ENCODE measurements at regions not wholly inside any gene's neighbourhood (a gene's known extent, or its start where the extent isn't known, plus 50 kb on each side); places are given as distances from the start of the nearest gene placed in this dataset.
"Not testable (repeated sequence)": the region's sequence is repeated elsewhere in the genome, so short reads cannot be mapped to it uniquely, and the experiment has no call there.

DNA sequence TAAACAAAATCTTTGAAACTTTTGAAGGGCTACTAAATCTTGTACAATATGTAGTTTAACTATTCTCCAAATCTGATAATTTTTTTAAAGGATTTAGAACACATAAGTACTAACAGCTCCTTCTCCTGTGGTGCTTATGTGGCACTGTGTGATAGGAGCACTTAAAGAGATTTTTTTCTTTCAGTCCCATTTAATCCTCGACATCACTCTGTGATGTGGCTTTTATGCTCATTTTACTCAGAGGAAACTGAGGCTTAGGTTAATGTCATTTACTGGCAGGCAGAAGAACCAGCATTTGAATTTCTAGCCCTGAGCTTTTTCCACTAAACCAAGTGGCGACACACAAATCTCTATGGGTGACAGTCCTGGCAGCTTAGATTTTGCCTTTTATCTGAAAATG lies 92.4 kb downstream of the SAMD9 start:
- no peak for DNase-seq
- Histone ChIP-seq H3K79me2 (ENCODE audit: low read length) (no peaks in the 10 kb centered on the region), H3K27me3 (ENCODE audit: low read length) (no peaks in the 10 kb centered on the region), H3K9ac (ENCODE audit: low read length) (no peak overlapping the region), H2AFZ (ENCODE audit: low read length) (no peak overlapping the region), H3K9me3 (ENCODE audit: low read length) (no peaks in the 10 kb centered on the region), H3K4me2 (ENCODE audit: low read depth, low read length, poor library complexity, severe bottlenecking) (no peak overlapping the region), H3K4me1 (ENCODE audit: low read length) (no peaks in the 10 kb centered on the region), H3K9me2 (replicated peaks; ENCODE audit: insufficient read depth, low read length) (no peaks in the 10 kb centered on the region), H3K27ac (ENCODE audit: low read length) (no peak overlapping the region), H4K20me1 (ENCODE audit: insufficient read depth, low read depth, low read length) (no peaks in the 10 kb centered on the region), H3K36me3 (ENCODE audit: insufficient read depth, low read length) (no peaks in the 10 kb centered on the region), H3K4me3 (ENCODE audit: low read length) (no peak overlapping the region)

- not testable (repeated sequence) for H3K9ac ChIP-seq (ENCODE audit: low read length); H2AFZ ChIP-seq (ENCODE audit: low read length); H4K20me1 ChIP-seq (ENCODE audit: insufficient read depth, low read depth, low read length); H3K79me2 ChIP-seq (ENCODE audit: low read length); H3K9me3 ChIP-seq (ENCODE audit: low read length); H3K4me3 ChIP-seq (ENCODE audit: low read length); H3K36me3 ChIP-seq (ENCODE audit: insufficient read depth, low read length); H3K27me3 ChIP-seq (ENCODE audit: low read length); H3K27ac ChIP-seq (ENCODE audit: low read length); H3K4me2 ChIP-seq (ENCODE audit: low read depth, low read length, poor library complexity, severe bottlenecking); H3K4me1 ChIP-seq (ENCODE audit: low read length); DNase-seq; H3K9me2 ChIP-seq (replicated peaks; ENCODE audit: insufficient read depth, low read length)
These were observed 94.8 kb downstream of the SAMD9 start for GRCh38 chr7:93022931-93023478.

DNA sequence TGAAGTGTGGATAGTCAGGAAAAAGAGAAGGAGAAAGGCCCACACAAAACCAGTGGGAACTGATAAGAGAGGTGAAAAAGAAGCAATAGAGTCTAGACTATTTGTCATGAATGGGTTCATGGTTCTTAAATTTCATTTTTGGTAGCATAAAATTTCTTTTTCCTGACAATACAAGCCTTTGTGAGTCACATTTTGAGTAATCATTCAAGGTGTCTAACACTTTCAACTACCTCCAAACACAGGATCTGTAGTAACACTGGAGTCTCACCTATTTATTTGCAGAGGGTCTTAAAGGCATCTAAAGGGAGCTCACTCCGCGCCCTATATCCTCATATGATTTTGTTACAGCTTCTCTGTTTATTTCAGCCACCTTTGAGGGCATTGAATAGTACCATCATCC lies 96.0 kb downstream of the SAMD9 start:
- no peak overlapping the region for H3K27ac ChIP-seq (ENCODE audit: low read length)
- H3K79me2 ChIP-seq (ENCODE audit: low read length), result no peaks in the 10 kb centered on the region
- H3K27me3 ChIP-seq (ENCODE audit: low read length), result no peaks in the 10 kb centered on the region
- H3K9me3 ChIP-seq (ENCODE audit: low read length), result no peaks in the 10 kb centered on the region
- no peaks in the 10 kb centered on the region for H3K36me3 ChIP-seq (ENCODE audit: insufficient read depth, low read length)
- no peaks in the 10 kb centered on the region for H3K4me1 ChIP-seq (ENCODE audit: low read length)
- H3K9me2 ChIP-seq (replicated peaks; ENCODE audit: insufficient read depth, low read length), result no peaks in the 10 kb centered on the region
- H3K4me3 ChIP-seq (ENCODE audit: low read length), result no peak overlapping the region
- no peak overlapping the region for H3K9ac ChIP-seq (ENCODE audit: low read length)
- no peak overlapping the region for H2AFZ ChIP-seq (ENCODE audit: low read length)
- no peak for DNase-seq
- H3K4me2 ChIP-seq (ENCODE audit: low read depth, low read length, poor library complexity, severe bottlenecking), result no peak overlapping the region
- H4K20me1 ChIP-seq (ENCODE audit: insufficient read depth, low read depth, low read length), result no peaks in the 10 kb centered on the region

- H4K20me1 ChIP-seq (ENCODE audit: insufficient read depth, low read depth, low read length), result no peaks in the 10 kb centered on the region
- no peaks in the 10 kb centered on the region for H3K27me3 ChIP-seq (ENCODE audit: low read length)
- H3K27ac ChIP-seq (ENCODE audit: low read length), result no peak overlapping the region
- no peak overlapping the region for H3K4me2 ChIP-seq (ENCODE audit: low read depth, low read length, poor library complexity, severe bottlenecking)
- no peak overlapping the region for H2AFZ ChIP-seq (ENCODE audit: low read length)
- no peak overlapping the region for H3K4me3 ChIP-seq (ENCODE audit: low read length)
- H3K9me3 ChIP-seq (ENCODE audit: low read length), result no peaks in the 10 kb centered on the region
- no peaks in the 10 kb centered on the region for H3K4me1 ChIP-seq (ENCODE audit: low read length)
- DNase-seq, result no peak
- no peaks in the 10 kb centered on the region for H3K9me2 ChIP-seq (replicated peaks; ENCODE audit: insufficient read depth, low read length)
- no peaks in the 10 kb centered on the region for H3K36me3 ChIP-seq (ENCODE audit: insufficient read depth, low read length)
- H3K9ac ChIP-seq (ENCODE audit: low read length), result no peak overlapping the region
- H3K79me2 ChIP-seq (ENCODE audit: low read length), result no peaks in the 10 kb centered on the region
These were observed 99.1 kb downstream of the SAMD9 start for GRCh38 chr7:93018716-93019115.

- Histone ChIP-seq H3K4me3 (ENCODE audit: low read length) (no peak overlapping the region), H3K9ac (ENCODE audit: low read length) (no peak overlapping the region), H3K79me2 (ENCODE audit: low read length) (no peaks in the 10 kb centered on the region), H4K20me1 (ENCODE audit: insufficient read depth, low read depth, low read length) (no peaks in the 10 kb centered on the region), H3K9me2 (replicated peaks; ENCODE audit: insufficient read depth, low read length) (no peaks in the 10 kb centered on the region), H3K4me2 (ENCODE audit: low read depth, low read length, poor library complexity, severe bottlenecking) (no peak overlapping the region), H3K9me3 (ENCODE audit: low read length) (no peaks in the 10 kb centered on the region), H3K27ac (ENCODE audit: low read length) (no peak overlapping the region), H2AFZ (ENCODE audit: low read length) (no peak overlapping the region), H3K36me3 (ENCODE audit: insufficient read depth, low read length) (no peaks in the 10 kb centered on the region), H3K4me1 (ENCODE audit: low read length) (no peaks in the 10 kb centered on the region), H3K27me3 (ENCODE audit: low read length) (no peaks in the 10 kb centered on the region)
- DNase-seq, result no peak
These were observed 100.9 kb downstream of the SAMD9 start for GRCh38 chr7:93016681-93017381.

- H3K27ac ChIP-seq (ENCODE audit: low read length), result no peak overlapping the region
- H4K20me1 ChIP-seq (ENCODE audit: insufficient read depth, low read depth, low read length), result no peaks in the 10 kb centered on the region
- H3K4me3 ChIP-seq (ENCODE audit: low read length), result no peak overlapping the region
- DNase-seq, result no peak
- H3K4me1 ChIP-seq (ENCODE audit: low read length), result no peaks in the 10 kb centered on the region
- H3K9me2 ChIP-seq (replicated peaks; ENCODE audit: insufficient read depth, low read length), result no peaks in the 10 kb centered on the region
- H3K9ac ChIP-seq (ENCODE audit: low read length), result no peak overlapping the region
- H2AFZ ChIP-seq (ENCODE audit: low read length), result no peak overlapping the region
- H3K79me2 ChIP-seq (ENCODE audit: low read length), result no peaks in the 10 kb centered on the region
- no peaks in the 10 kb centered on the region for H3K36me3 ChIP-seq (ENCODE audit: insufficient read depth, low read length)
- H3K9me3 ChIP-seq (ENCODE audit: low read length), result no peaks in the 10 kb centered on the region
- H3K27me3 ChIP-seq (ENCODE audit: low read length), result no peaks in the 10 kb centered on the region
- no peak overlapping the region for H3K4me2 ChIP-seq (ENCODE audit: low read depth, low read length, poor library complexity, severe bottlenecking)
These were observed 101.8 kb downstream of the SAMD9 start for GRCh38 chr7:93015779-93016481.

- Histone ChIP-seq H3K9ac (ENCODE audit: low read length) (no peak overlapping the region), H2AFZ (ENCODE audit: low read length) (no peak overlapping the region), H3K4me3 (ENCODE audit: low read length) (no peak overlapping the region), H3K27me3 (ENCODE audit: low read length) (no peaks in the 10 kb centered on the region), H3K4me1 (ENCODE audit: low read length) (no peaks in the 10 kb centered on the region), H3K36me3 (ENCODE audit: insufficient read depth, low read length) (no peaks in the 10 kb centered on the region), H3K9me2 (replicated peaks; ENCODE audit: insufficient read depth, low read length) (no peaks in the 10 kb centered on the region), H3K4me2 (ENCODE audit: low read depth, low read length, poor library complexity, severe bottlenecking) (no peak overlapping the region), H4K20me1 (ENCODE audit: insufficient read depth, low read depth, low read length) (no peaks in the 10 kb centered on the region), H3K79me2 (ENCODE audit: low read length) (no peaks in the 10 kb centered on the region), H3K27ac (ENCODE audit: low read length) (no peak overlapping the region), H3K9me3 (ENCODE audit: low read length) (no peaks in the 10 kb centered on the region)
- DNase-seq, result no peak
These were observed 102.5 kb downstream of the SAMD9 start for GRCh38 chr7:93015101-93015778.

DNA sequence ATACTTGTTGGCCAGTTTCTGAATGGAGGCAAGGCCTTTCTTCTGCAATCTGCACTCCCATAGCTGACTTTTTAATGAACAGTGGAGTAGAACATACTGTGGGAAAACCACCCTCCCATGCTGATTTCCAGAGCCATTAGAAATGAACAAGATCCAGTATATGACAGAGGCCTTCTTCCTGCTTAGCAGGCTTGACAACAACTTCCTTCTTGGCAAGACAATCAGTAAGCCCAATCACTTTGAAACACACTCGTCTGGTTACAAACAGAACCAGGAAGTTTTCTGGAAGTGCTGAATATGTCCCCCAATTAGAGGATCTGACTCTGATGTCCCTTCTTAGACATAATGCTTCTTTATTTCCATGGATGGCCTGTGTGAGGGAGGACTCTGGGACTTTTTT lies 103.4 kb downstream of the SAMD9 start:
- Histone ChIP-seq H3K9ac (ENCODE audit: low read length) (no peak overlapping the region), H3K9me2 (replicated peaks; ENCODE audit: insufficient read depth, low read length) (no peaks in the 10 kb centered on the region), H3K4me2 (ENCODE audit: low read depth, low read length, poor library complexity, severe bottlenecking) (no peak overlapping the region), H3K9me3 (ENCODE audit: low read length) (no peaks in the 10 kb centered on the region), H3K4me1 (ENCODE audit: low read length) (no peaks in the 10 kb centered on the region), H3K4me3 (ENCODE audit: low read length) (no peak overlapping the region), H3K27ac (ENCODE audit: low read length) (no peak overlapping the region), H3K27me3 (ENCODE audit: low read length) (no peaks in the 10 kb centered on the region), H3K36me3 (ENCODE audit: insufficient read depth, low read length) (no peaks in the 10 kb centered on the region), H4K20me1 (ENCODE audit: insufficient read depth, low read depth, low read length) (no peaks in the 10 kb centered on the region), H3K79me2 (ENCODE audit: low read length) (no peaks in the 10 kb centered on the region), H2AFZ (ENCODE audit: low read length) (no peak overlapping the region)
- no peak for DNase-seq

All from Karpas-422 (cell line).